HG02623 (cell line): ENCODE measurements at regions not wholly inside any gene's neighbourhood (a gene's known extent, or its start where the extent isn't known, plus 50 kb on each side); places are given as distances from the start of the nearest gene placed in this dataset.
A peak's percentile ranks its signal among the peaks of the same experiment; 100 is the strongest.
"Not testable (repeated sequence)": the region's sequence is repeated elsewhere in the genome, so short reads cannot be mapped to it uniquely, and the experiment has no call there.

Experiments used
- ATAC-seq: cut with Tn5 transposase; IDR thresholded peaks from one replicate; pipeline ENCODE4 v1.9.1; 2021; ENCODE audit warnings: moderate library complexity; ENCODE audit not compliant: unreplicated experiment

GRCh38 chr3:27560484-27561056 lies 76.4 kb upstream of the SLC4A7 start:
- ATAC-seq, result no peak

GRCh38 chr3:27559835-27560234 lies 75.7 kb upstream of the SLC4A7 start:
- no peak for ATAC-seq

- ATAC-seq, result no peak
Measured at GRCh38 chr3:27559381-27559780, 75.2 kb upstream of the SLC4A7 start.

- ATAC-seq, result no peak
Measured at GRCh38 chr3:27557411-27557810, 73.2 kb upstream of the SLC4A7 start.

GRCh38 chr3:27556887-27557286 lies 72.7 kb upstream of the SLC4A7 start:
- ATAC-seq, result no peak

GRCh38 chr3:27554706-27555105 lies 70.5 kb upstream of the SLC4A7 start:
- no peak for ATAC-seq

- ATAC-seq, result no peak
Measured at GRCh38 chr3:27553886-27554540, 69.8 kb upstream of the SLC4A7 start.

GRCh38 chr3:27552708-27553107 lies 68.5 kb upstream of the SLC4A7 start:
- not testable (repeated sequence) for ATAC-seq

- ATAC-seq, result not testable (repeated sequence)
Measured at GRCh38 chr3:27551413-27551812, 67.2 kb upstream of the SLC4A7 start.

GRCh38 chr3:27545061-27545460 lies 60.9 kb upstream of the SLC4A7 start:
- no peak for ATAC-seq

- no peak for ATAC-seq
Measured at GRCh38 chr3:27544372-27544865, 60.2 kb upstream of the SLC4A7 start.

GRCh38 chr3:27542476-27542875 lies 58.3 kb upstream of the SLC4A7 start:
- ATAC-seq, result no peak

- no peak for ATAC-seq
Measured at GRCh38 chr3:27540231-27540630, 56.0 kb upstream of the SLC4A7 start.

- no peak for ATAC-seq
Measured at GRCh38 chr3:27536491-27536890, 52.3 kb upstream of the SLC4A7 start.

- ATAC-seq, result no peak
Measured at GRCh38 chr3:27535809-27536392, 51.7 kb upstream of the SLC4A7 start.

GRCh38 chr3:27533718-27534573 lies 49.8 kb upstream of the SLC4A7 start:
- ATAC-seq, result peak; percentile 72
